ENCODE measurements at regions not wholly inside any gene's neighbourhood (a gene's known extent, or its start where the extent isn't known, plus 50 kb on each side); places are given as distances from the start of the nearest gene placed in this dataset.

DNA sequence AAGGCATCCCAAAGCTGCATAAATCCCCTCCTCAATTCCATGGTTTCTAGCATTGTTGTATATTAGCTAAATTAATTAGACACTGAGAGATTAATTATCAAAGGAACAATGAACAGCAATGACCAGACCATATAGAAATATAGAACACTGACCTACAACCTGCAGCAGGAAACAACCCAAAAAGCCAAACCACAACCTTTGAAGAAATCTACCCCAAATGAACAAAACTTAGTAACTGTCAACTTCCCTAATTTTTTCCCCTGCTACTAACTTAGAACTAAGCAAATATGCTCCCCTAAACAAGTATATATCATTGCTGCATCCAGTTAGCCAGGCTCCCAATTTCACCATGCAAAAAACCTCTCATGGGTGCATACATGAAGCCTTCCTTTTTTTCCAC lies 268.0 kb upstream of the ANO3 start:
- DNase-seq (ENCODE audit: low read depth, low spot score) = no peak
- in situ Hi-C loops (cut with HindIII; ENCODE audit: low pct_unique_long_range_greater_than_20kb, low sequenced_read_pairs) = no loop called here

DNA sequence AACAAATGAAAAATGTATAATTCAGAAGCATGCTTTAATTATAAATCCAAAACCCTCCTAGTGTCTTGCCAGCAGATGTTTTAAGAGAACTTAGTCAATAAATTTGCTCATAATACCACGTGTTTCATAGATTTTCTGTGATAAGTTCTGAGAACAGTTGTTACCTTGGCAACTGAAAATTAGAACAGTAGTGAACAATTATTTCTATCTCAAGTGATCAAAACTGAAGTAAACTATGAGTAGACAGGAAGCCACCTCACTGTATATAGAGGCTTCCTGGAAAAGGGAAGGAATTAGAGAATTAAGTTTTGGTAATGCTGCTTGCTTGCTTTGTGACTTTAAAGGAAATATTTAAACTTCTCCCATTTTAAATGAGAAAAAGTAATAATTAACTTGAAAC lies 266.0 kb upstream of the ANO3 start:
- in situ Hi-C loops (cut with HindIII; ENCODE audit: low pct_unique_long_range_greater_than_20kb, low sequenced_read_pairs) = no loop called here
- no peak for DNase-seq (ENCODE audit: low read depth, low spot score)

DNA sequence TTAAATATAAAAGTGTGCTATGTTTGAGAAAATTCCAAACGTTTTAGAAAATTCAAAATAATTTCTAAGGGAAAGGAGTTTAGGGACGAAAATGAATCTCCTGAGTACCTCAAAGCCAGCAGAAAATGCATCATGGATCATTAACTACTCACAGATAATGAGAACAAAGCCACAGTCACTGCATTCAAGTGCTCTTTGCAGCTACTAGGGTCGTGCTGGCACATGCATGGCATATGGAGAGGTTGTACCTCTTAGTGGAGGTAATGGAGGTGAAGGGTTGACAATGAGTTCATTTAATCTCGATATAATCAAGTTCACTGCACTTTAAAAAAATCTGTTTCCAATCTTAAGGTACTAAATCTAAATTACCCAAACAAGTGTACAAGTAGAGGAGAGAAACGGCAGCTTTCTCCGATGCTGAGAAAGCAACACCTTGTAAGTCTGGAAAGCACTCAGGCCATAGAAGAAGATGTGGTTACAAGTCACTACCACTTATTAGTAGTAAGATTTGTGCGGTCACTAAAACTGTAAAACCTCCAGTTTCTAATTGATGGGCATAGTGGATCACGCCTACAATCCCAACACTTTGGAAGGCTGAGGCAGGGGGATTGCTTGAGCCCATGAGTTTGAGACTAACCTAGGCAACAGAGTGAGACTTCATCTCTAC lies 261.1 kb upstream of the ANO3 start:
- DNase-seq (ENCODE audit: low read depth, low spot score) = no peak
- in situ Hi-C loops (cut with HindIII; ENCODE audit: low pct_unique_long_range_greater_than_20kb, low sequenced_read_pairs) = no loop called here

DNA sequence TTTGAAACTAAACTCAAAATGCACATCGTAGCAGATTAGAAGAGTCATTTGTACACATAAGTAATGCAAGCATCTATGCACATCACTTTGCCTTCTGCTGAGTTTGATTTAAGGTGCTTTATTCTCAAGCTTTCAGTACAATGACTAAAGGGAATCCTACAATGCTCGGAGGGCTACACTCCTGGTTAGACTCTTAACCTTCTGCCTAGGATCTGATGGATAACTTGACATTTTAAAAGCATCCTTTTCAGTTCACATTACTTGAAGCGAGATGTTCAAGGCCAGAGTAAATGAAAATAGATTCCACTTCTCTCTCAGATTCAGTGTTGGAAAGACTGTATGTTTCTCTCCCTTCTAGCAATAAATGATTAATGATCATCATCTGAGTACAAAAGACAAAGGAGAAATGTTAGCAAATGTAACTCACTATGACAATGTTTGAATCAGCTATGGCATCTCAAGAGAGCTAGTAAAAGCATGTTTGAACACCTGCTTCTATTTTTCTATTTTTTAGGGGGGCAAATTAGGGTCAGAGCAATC lies 259.2 kb upstream of the ANO3 start:
- in situ Hi-C loops (cut with HindIII; ENCODE audit: low pct_unique_long_range_greater_than_20kb, low sequenced_read_pairs) = no loop called here
- DNase-seq (ENCODE audit: low read depth, low spot score) = no peak

DNA sequence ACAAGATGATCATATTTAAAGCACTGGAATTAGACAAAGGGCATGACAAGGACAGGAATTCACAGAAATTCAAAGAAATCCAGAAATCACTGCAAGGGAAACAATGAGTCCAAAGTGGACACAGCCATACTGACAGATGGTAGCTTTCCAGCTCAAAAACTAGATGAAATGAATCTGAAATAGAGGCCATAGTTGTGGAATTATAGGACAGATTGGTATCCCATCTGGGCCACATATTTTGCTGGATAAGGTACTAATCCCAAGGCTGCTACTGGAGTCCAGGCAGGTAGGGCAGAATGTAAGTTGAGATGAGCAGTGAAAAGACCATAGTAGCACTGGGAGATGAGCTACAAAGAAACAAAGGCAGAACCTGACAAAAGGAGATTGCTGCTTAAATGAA lies 258.3 kb upstream of the ANO3 start:
- DNase-seq (ENCODE audit: low read depth, low spot score) = no peak
- in situ Hi-C loops (cut with HindIII; ENCODE audit: low pct_unique_long_range_greater_than_20kb, low sequenced_read_pairs) = no loop called here

DNA sequence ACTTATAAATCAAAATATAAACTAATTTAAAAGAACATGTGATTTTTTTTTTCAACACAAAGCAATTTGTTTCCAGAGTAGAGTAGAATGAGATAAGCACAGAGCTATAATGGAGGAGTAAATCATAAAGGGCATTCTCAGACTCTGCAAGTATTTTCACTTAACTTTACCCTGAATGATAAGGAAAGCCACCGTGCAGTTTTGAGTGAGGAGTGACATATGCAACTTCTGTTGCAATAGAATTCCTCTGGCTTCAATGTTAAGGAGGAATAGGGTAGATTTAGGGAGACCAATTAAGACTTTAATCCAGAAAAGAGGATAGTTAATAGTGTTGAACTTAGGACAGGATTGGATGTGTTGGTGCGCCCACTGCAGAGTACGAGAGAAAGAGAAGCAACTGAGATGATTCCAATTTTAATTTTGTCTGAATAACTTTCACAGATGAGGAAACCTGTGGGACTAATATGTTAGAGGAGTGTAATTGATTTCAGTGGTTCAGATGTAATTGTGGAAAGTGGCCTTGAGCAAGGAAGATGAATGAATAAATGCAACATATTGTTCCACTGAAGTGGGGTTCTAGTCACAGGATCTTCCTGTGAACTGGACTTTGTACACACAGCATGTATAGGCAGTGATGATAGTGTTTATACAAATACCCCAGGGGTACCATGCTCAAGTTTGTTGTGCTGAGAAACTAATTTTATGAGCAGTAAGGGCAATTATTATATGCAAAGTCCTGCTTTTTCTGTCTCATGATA lies 255.5 kb upstream of the ANO3 start:
- DNase-seq (ENCODE audit: low read depth, low spot score) = peak; percentile 95
- in situ Hi-C loops (cut with HindIII; ENCODE audit: low pct_unique_long_range_greater_than_20kb, low sequenced_read_pairs) = no loop called here

DNA sequence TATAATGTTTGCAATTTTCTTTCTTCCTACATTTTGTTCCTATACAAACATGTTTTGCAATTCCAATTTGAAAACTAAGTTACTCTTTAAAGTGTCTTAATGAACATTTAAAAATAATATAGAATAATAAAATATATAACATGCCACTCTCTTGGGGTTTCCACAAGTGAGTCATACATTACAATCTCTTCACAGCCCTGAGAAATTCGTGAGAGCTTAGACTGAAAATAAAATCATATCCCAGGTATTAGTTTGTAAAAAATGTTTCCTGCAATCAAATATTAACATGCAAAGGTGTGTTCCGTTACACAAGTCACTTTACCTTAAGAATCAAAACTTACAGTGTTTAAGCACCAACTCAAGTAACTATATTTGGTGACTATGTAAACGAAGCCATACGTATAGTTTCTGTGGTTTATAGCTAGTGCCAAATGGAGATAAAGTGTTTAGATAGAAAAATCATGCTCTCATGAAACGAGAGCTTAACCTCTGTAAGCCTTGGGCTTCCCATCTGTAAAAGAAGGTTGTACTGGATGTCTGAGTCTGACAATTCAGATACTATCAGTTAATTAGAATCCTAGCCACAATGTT lies 253.6 kb upstream of the ANO3 start:
- in situ Hi-C loops (cut with HindIII; ENCODE audit: low pct_unique_long_range_greater_than_20kb, low sequenced_read_pairs) = no loop called here
- peak; percentile 27 for DNase-seq (ENCODE audit: low read depth, low spot score)

DNA sequence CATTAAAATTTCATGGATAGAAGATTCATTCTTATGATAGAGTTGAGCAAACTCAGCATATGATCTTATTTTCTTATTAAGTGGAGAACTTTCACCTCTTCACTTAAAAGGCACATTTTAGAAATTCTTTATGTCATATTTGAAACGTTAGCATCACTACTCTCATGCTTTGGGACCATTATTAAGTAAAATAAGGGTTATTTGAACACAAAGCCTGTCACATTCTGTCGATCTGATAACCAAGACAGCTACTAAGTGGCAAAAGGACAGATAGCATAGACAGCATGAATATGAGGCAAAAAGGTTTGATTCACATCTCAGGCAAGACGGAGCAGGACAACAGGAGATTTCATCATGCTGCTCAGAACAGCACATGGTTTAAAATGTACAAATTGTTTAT lies 247.6 kb upstream of the ANO3 start:
- in situ Hi-C loops (cut with HindIII; ENCODE audit: low pct_unique_long_range_greater_than_20kb, low sequenced_read_pairs) = no loop called here
- no peak for DNase-seq (ENCODE audit: low read depth, low spot score)

DNA sequence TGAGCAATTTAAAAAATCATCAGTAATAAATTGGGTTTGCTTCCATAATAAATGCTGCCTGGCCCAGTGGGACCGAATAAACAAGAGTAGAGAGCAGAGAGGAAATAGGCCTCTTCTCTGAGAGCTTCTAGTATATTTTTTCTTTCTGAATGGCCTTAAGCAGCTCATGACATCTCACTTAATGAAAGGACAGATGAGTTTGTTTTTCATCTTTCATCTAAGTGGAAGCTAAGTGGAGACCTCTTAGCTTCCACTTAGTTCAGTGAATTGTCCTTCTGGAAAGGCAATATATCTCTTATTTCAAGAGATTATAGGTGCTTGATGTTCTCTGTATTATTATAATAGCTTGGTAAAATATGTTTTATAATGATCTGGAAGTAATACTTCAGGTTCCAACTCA lies 245.9 kb upstream of the ANO3 start:
- DNase-seq (ENCODE audit: low read depth, low spot score) = no peak
- in situ Hi-C loops (cut with HindIII; ENCODE audit: low pct_unique_long_range_greater_than_20kb, low sequenced_read_pairs) = no loop called here

DNA sequence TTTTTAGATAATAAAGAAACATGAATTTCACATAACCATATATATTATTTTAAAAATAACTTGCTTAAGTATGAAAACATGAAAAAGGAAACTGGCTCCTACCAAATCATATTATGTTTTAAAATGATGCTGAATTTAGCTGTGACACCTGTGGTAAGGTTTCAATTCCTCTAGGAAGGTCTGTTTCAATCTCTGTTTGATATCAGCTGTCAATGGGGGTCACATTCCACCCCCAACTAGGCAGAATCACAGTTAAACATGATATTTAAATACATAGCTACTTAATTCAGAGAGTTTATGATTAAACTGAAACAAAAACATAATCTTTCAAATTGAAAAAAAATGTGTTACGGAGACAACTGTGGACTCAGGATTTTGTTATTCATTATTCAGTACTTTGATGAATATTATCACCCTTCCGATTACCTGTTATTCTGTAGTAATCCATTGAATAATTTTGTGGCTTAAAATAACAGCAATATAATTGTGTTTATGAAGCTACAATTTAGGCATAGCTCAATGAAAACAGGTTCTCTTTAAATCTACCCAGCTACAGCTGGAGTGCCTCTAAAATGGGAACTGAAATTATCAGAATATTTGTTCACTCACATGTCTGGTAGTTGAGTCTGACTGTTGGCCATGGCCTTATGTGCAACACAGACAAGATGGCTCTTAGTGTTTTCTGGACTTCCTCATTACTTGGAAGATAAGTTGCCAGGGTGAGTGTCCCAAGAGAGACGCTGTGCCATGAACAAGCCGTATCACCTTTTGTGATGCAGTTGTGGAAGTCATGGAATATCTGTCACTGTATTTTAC lies 244.6 kb upstream of the ANO3 start:
- peak; percentile 40 for DNase-seq (ENCODE audit: low read depth, low spot score)
- in situ Hi-C loops (cut with HindIII; ENCODE audit: low pct_unique_long_range_greater_than_20kb, low sequenced_read_pairs) = no loop called here

DNA sequence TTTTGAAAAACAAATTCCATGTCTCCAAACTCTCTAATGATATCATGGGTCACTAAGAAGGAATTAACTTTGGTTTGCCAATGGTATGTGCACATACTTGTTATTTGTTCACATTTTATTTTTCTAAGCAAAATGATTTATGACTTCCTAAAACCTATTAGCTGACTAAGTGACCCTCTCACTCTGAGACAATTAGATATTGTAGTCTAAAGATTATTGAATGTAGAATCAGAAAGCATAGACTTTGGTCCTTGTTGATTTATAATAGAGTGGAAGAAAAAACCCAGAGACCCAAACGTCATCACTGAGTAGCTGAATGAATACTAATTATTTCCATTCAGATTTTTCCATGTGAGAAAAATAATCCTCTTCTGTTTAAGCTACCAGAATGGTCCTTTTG lies 243.5 kb upstream of the ANO3 start:
- in situ Hi-C loops (cut with HindIII; ENCODE audit: low pct_unique_long_range_greater_than_20kb, low sequenced_read_pairs) = no loop called here
- peak; percentile 98 for DNase-seq (ENCODE audit: low read depth, low spot score)

DNA sequence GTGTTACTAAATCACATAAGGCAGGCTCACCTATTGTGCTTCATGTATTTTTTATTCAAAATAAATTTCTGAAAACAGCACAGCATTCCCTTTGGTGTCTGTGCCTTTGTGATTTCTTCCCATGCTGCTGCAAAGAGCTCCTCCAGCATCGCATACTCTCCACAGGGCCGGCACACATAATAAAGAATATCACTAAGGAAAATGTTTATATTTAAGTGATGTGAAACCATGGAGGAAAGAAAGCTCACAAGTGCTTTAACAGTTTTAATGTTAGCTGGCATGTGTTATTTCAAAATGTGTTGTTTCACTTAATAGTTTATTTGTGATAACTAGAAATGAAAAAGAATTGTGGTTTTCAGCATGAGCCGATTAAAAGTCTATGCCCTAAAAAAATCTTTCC lies 241.3 kb upstream of the ANO3 start:
- no peak for DNase-seq (ENCODE audit: low read depth, low spot score)
- in situ Hi-C loops (cut with HindIII; ENCODE audit: low pct_unique_long_range_greater_than_20kb, low sequenced_read_pairs) = no loop called here

DNA sequence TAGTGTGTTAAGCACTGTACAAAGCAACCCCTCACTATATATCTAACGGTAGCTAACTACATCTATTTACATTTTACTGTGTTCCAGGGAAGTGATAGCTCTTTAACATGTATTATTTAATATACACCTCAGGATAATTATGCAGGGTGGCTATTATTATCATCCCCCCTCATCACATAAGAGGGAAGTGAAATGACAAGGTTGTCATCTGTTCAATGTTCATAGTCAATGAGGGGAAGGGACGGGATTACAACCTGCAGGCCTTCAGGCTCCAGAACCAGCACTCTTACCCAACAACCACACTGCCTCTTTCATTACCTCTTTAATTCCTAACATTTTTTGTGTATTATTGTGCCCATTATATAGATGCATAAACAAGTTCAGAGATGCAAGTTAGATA lies 238.7 kb upstream of the ANO3 start:
- in situ Hi-C loops (cut with HindIII; ENCODE audit: low pct_unique_long_range_greater_than_20kb, low sequenced_read_pairs) = no loop called here

DNA sequence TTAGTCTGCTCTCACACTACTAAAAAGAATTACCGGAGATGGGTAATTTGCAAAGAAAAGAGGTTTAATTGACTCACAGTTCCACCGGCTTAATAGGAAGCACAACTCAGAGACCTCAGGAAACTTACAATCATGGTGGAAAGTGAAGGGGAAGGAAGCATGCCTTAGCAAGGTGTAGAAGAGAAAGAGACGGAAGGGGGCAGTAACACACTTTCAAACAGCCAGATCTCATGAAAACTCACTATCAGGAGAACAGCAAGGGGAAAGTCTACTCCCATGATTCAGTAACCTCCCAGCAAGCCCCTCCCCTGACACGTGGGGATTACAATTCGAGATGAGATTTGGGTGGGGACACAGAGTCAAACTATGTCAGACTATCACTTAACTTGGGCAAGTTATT lies 236.6 kb upstream of the ANO3 start:
- in situ Hi-C loops (cut with HindIII; ENCODE audit: low pct_unique_long_range_greater_than_20kb, low sequenced_read_pairs) = no loop called here
- no peak for DNase-seq (ENCODE audit: low read depth, low spot score)

More for the DNA sequence above, 238.7 kb upstream of the ANO3 start:
- DNase-seq (ENCODE audit: low read depth, low spot score) = no peak

DNA sequence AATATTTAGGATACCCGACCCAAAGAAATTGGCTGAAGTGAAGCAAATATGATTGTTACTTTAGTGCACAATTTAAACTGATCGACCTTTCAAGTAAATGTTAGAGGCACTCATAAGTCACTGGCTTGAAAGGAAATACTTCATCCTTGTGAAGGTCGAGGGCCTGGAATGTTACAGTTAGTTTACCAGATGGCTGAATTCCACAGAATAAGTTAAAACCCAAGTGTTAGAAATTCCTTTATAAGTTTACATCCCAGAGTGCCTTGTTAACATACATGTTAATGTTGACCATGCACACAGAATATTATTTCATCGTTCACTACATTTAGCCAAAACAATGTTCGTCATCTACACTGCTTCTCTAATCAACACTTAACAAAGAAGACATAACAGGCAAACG lies 235.5 kb upstream of the ANO3 start:
- in situ Hi-C loops (cut with HindIII; ENCODE audit: low pct_unique_long_range_greater_than_20kb, low sequenced_read_pairs) = no loop called here
- DNase-seq (ENCODE audit: low read depth, low spot score) = no peak

DNA sequence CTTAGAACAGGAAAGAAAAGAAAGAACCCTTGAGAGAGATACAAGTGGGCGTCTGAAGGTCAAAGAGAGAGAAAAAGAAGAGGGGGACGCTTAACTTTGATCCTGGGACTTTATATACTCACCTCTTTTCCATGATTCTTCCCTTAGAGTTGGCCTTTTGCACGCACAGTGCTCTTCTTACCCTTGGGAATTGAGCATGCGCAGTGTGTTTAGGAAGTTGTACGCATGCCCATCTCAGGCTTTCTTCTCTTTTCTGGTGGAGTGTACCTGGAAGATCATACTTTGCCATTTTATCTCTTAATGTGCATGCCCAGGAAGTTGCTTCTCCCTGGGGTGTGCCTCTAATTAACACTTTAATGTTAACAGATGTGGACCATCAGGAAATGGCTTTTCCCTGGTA lies 229.6 kb upstream of the ANO3 start:
- DNase-seq (ENCODE audit: low read depth, low spot score) = peak; percentile 72
- in situ Hi-C loops (cut with HindIII; ENCODE audit: low pct_unique_long_range_greater_than_20kb, low sequenced_read_pairs) = no loop called here

DNA sequence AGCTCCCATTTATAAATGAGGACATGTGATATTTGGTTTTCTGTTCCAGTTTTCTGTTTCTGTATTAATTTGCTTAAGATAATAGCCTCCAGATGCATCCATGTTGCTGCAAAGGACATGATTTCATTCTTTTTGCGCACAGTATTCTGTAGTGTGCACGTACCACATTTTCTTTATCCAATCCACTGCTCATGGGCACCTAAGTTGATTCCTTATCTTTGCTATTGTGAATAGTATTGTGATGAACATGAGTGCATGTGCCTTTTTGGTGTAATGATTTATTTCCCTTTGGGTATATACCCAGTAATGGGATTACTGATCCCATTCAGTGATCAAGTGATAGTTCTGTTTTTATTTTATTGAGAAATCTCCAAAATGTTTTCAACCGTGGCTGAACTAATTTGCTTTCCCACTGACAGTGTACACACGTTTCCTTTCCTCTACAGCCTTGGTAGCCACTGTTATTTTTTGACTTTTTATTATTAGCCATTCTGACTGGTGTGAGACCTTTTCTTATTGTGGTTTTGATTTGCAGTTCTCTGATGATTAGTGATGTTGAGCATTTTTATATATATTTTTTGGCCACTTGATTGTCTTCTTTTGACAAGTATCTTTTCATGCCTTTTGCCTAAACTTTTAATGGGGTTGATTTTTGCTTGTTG lies 226.0 kb upstream of the ANO3 start:
- DNase-seq (ENCODE audit: low read depth, low spot score) = no peak
- in situ Hi-C loops (cut with HindIII; ENCODE audit: low pct_unique_long_range_greater_than_20kb, low sequenced_read_pairs) = no loop called here

DNA sequence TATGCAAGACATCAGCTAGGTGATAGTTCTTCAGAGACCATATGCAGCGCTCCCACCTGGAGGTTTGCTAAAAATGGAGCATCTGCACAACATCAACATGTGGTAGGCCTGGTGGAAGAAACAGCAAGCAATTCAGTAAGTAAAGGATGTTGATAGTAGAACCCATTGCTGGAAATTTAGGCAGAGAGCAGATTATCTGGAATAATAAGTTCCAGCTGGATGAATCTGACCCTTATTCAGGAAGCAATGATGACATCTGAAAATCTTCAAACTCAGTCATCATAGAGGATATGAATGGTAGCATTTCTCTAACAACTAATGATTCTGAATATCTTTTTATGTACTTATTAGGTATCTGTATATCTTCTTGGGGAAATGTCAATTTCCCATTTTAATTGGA lies 225.2 kb upstream of the ANO3 start:
- in situ Hi-C loops (cut with HindIII; ENCODE audit: low pct_unique_long_range_greater_than_20kb, low sequenced_read_pairs) = no loop called here

More for the DNA sequence above, 225.2 kb upstream of the ANO3 start:
- DNase-seq (ENCODE audit: low read depth, low spot score) = no peak
